ENCODE measurements at regions not wholly inside any gene's neighbourhood (a gene's known extent, or its start where the extent isn't known, plus 50 kb on each side); places are given as distances from the start of the nearest gene placed in this dataset.

- TF ChIP-seq POLR2A (IDR thresholded peaks at IDR 0.05): no peak
- TF ChIP-seq, protein P1, sequence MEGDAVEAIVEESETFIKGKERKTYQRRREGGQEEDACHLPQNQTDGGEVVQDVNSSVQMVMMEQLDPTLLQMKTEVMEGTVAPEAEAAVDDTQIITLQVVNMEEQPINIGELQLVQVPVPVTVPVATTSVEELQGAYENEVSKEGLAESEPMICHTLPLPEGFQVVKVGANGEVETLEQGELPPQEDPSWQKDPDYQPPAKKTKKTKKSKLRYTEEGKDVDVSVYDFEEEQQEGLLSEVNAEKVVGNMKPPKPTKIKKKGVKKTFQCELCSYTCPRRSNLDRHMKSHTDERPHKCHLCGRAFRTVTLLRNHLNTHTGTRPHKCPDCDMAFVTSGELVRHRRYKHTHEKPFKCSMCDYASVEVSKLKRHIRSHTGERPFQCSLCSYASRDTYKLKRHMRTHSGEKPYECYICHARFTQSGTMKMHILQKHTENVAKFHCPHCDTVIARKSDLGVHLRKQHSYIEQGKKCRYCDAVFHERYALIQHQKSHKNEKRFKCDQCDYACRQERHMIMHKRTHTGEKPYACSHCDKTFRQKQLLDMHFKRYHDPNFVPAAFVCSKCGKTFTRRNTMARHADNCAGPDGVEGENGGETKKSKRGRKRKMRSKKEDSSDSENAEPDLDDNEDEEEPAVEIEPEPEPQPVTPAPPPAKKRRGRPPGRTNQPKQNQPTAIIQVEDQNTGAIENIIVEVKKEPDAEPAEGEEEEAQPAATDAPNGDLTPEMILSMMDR (IDR thresholded peaks at IDR 0.05): no peak
- intact Hi-C loops (cut with DNase I; ENCODE audit: low total_unique reads): no loop called here
- no peak for DNase-seq (ENCODE audit: low spot score in 2 of 2)
- H3K4me3 ChIP-seq (ENCODE audit: low read depth, poor library complexity, severe bottlenecking): no peak overlapping the region
- WGBS, 2 donors: 33 to 38% methylated on average over 10 of the region's 10 CpGs
Observed at GRCh38 chr7:25662841-25663800, 434.8 kb upstream of the NPVF start.

DNA sequence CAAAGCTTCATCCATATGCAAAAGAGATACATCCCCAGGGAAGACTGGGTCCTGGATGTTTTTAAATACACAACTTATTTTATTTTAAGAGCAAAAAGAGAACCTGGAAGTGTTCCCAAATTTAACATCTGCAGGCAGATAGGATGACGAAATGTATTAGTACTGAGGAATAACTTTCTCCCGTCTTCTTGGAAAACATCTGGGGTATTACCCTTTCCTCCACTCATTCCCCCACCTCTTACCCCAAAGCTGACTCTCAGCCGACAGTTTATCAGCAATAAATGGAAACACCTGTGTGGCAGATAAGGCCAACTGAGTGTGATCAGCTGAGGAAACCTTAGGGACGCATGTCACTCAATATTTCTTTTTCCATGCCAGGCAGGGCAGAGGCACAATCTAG, 435.6 kb upstream of the NPVF start:
- intact Hi-C loops (cut with DNase I; ENCODE audit: low total_unique reads): no loop called here
- 14 to 16% methylated on average over 4 of the region's 4 CpGs for WGBS, 2 donors
- no peak overlapping the region for H3K4me3 ChIP-seq (ENCODE audit: low read depth, poor library complexity, severe bottlenecking)
- DNase-seq (ENCODE audit: low spot score in 2 of 2): no peak
- no peak for TF ChIP-seq POLR2A (IDR thresholded peaks at IDR 0.05)
- TF ChIP-seq, protein P1 (IDR thresholded peaks at IDR 0.05): no peak

- no peak for TF ChIP-seq POLR2A (IDR thresholded peaks at IDR 0.05)
- TF ChIP-seq, protein P1 (IDR thresholded peaks at IDR 0.05): no peak
- no peak for DNase-seq (ENCODE audit: low spot score in 2 of 2)
- H3K4me3 ChIP-seq (ENCODE audit: low read depth, poor library complexity, severe bottlenecking): no peak overlapping the region
- intact Hi-C loops (cut with DNase I; ENCODE audit: low total_unique reads): no loop called here
- WGBS, 2 donors: 41 to 42% methylated on average over 2 of the region's 2 CpGs
Observed at GRCh38 chr7:25664593-25664992, 436.3 kb upstream of the NPVF start.

GRCh38 chr7:25665374-25665773, 437.1 kb upstream of the NPVF start:
- 25 to 38% methylated on average over 4 of the region's 4 CpGs for WGBS, 2 donors
- H3K4me3 ChIP-seq (ENCODE audit: low read depth, poor library complexity, severe bottlenecking): no peak overlapping the region
- TF ChIP-seq, protein P1 (IDR thresholded peaks at IDR 0.05): no peak
- no peak for TF ChIP-seq POLR2A (IDR thresholded peaks at IDR 0.05)
- peak; percentile 73 to 89 for DNase-seq (ENCODE audit: low spot score in 2 of 2)
- intact Hi-C loops (cut with DNase I; ENCODE audit: low total_unique reads): no loop called here

- H3K4me3 ChIP-seq (ENCODE audit: low read depth, poor library complexity, severe bottlenecking): no peak overlapping the region
- DNase-seq (ENCODE audit: low spot score in 2 of 2): no peak
- intact Hi-C loops (cut with DNase I; ENCODE audit: low total_unique reads): no loop called here
- TF ChIP-seq, protein P1 (IDR thresholded peaks at IDR 0.05): no peak
- TF ChIP-seq POLR2A (IDR thresholded peaks at IDR 0.05): no peak
- 58 to 63% methylated on average over 3 of the region's 3 CpGs for whole genome bisulfite sequencing, 2 donors
Observed at GRCh38 chr7:25665903-25666670, 437.8 kb upstream of the NPVF start.
